ENCODE measurements at regions not wholly inside any gene's neighbourhood (a gene's known extent, or its start where the extent isn't known, plus 50 kb on each side); places are given as distances from the start of the nearest gene placed in this dataset.

GRCh38 chr1:94339206-94339927 is 78.8 kb upstream of the ABCD3 start:
- intact Hi-C loops (cut with micrococcal nuclease): no loop called here
- no peak for DNase-seq
- Mint-ChIP-seq H3K9me3 (no peaks in the 10 kb centered on the region), H3K27me3 (peaks cover 7% of the 10 kb centered on the region), H3K27ac (no peak overlapping the region), H3K4me3 (no peak overlapping the region), H3K36me3 (ENCODE audit: low read depth) (no peaks in the 10 kb centered on the region), H3K4me1 (no peaks in the 10 kb centered on the region)
- CTCF ChIA-PET: no interaction called here
- no peak for ATAC-seq (ENCODE audit: low read depth)
- POLR2A ChIA-PET: no interaction called here
- no peak for TF ChIP-seq CTCF (IDR thresholded peaks at IDR 0.05)

GRCh38 chr1:94336991-94337390 is 81.2 kb upstream of the ABCD3 start:
- TF ChIP-seq CTCF (IDR thresholded peaks at IDR 0.05): no peak
- ATAC-seq (ENCODE audit: low read depth) (no peak), DNase-seq (no peak)
- POLR2A ChIA-PET: no interaction called here
- Mint-ChIP-seq H3K27me3 (peaks cover 9% of the 10 kb centered on the region), H3K9me3 (no peaks in the 10 kb centered on the region), H3K27ac (no peak overlapping the region), H3K4me3 (no peak overlapping the region), H3K4me1 (no peaks in the 10 kb centered on the region), H3K36me3 (ENCODE audit: low read depth) (no peaks in the 10 kb centered on the region)
- CTCF ChIA-PET: interaction anchor here (0.9 kb wide), 1 partner anchor 298 kb away, joined by 3 read pairs; no protein-coding TSS in a partner anchor
- intact Hi-C loops (cut with micrococcal nuclease): loop anchor here (1.0 kb wide), 1 partner anchor 311 kb away; no protein-coding TSS in a partner anchor

GRCh38 chr1:94335950-94336349 is 82.2 kb upstream of the ABCD3 start:
- Mint-ChIP-seq H3K36me3 (ENCODE audit: low read depth) (no peaks in the 10 kb centered on the region), H3K4me1 (no peaks in the 10 kb centered on the region), H3K27me3 (peaks cover 9% of the 10 kb centered on the region), H3K4me3 (no peak overlapping the region), H3K27ac (no peak overlapping the region), H3K9me3 (no peaks in the 10 kb centered on the region)
- DNase-seq (no peak), ATAC-seq (ENCODE audit: low read depth) (no peak)
- intact Hi-C loops (cut with micrococcal nuclease): loop anchor here (1.0 kb wide), 1 partner anchor 310 kb away; no protein-coding TSS in a partner anchor
- ChIA-PET CTCF (interaction anchor here (0.8 to 0.9 kb wide), 2 partner anchors 297 to 470 kb away, joined by 3 read pairs; no protein-coding TSS in a partner anchor), POLR2A (no interaction called here)
- no peak for TF ChIP-seq CTCF (IDR thresholded peaks at IDR 0.05)

- POLR2A ChIA-PET: no interaction called here
- intact Hi-C loops (cut with micrococcal nuclease): no loop called here
- peaks cover 9% of the 10 kb centered on the region for H3K27me3 Mint-ChIP-seq
Observed at GRCh38 chr1:94335447-94335846, 82.7 kb upstream of the ABCD3 start.

More at GRCh38 chr1:94335447-94335846, 82.7 kb upstream of the ABCD3 start:
- H3K9me3 Mint-ChIP-seq: no peaks in the 10 kb centered on the region
- H3K27ac Mint-ChIP-seq: no peak overlapping the region
- H3K36me3 Mint-ChIP-seq (ENCODE audit: low read depth): no peaks in the 10 kb centered on the region
- CTCF ChIA-PET: interaction anchor here (0.8 kb wide), 1 partner anchor 470 kb away, joined by 3 read pairs; no protein-coding TSS in a partner anchor
- H3K4me3 Mint-ChIP-seq: no peak overlapping the region
- no peaks in the 10 kb centered on the region for H3K4me1 Mint-ChIP-seq
- TF ChIP-seq CTCF (IDR thresholded peaks at IDR 0.05): no peak
- no peak for ATAC-seq (ENCODE audit: low read depth)
- no peak for DNase-seq
